T-cell (primary cell): ENCODE measurements at regions not wholly inside any gene's neighbourhood (a gene's known extent, or its start where the extent isn't known, plus 50 kb on each side); places are given as distances from the start of the nearest gene placed in this dataset.
"Not testable (repeated sequence)": the region's sequence is repeated elsewhere in the genome, so short reads cannot be mapped to it uniquely, and the experiment has no call there.

Source experiments
- ATAC-seq, 4 experiments: fragments of 200-7000 bp in 3 of 4; fragments of 150-1000 bp in 1 of 4; cut with Tn5 transposase; replicated peaks in 1 of 4; 1 replicate in 3 of 4; 2 replicates in 1 of 4; pipeline ENCODE4 v1.10.0; 2021; ENCODE audit warnings: moderate library complexity in 3 of 4, mild to moderate bottlenecking in 2 of 4, moderate number of reproducible peaks in 1 of 4
- CTCF ChIA-PET, 2 donors: fragments of 300-600 bp; sonication (Branson Sonifier 250); formaldehyde crosslinking; loops; one replicate each; lab custom pipeline; 2022; ENCODE audit warnings: antibody characterized with exemption in 2 of 2; lab: Charles Lee
- POLR2A ChIA-PET, 2 donors: fragments of 300-600 bp; sonication (Branson Sonifier 250); formaldehyde crosslinking; loops; one replicate each; lab custom pipeline; 2022; ENCODE audit warnings: antibody characterized with exemption in 2 of 2; lab: Charles Lee
- DNase-seq, 35 experiments: peaks; one replicate each; pipeline versions ENCODE4 v3.0.0 to v3.0.0-alpha.2; 2013 to 2023
- H3K27ac ChIP-seq: one replicate; pipeline ENCODE4 v1.5.1; 2013; ENCODE audit warnings: low read length
- H3K27me3 ChIP-seq, 2 experiments: replicated peaks in 1 of 2; 1 replicate in 1 of 2; 2 replicates in 1 of 2; pipeline versions ENCODE4 v1.6.1 to v1.7.0; 2013; ENCODE audit warnings: low read length in 1 of 2, mixed read lengths in 1 of 2; ENCODE audit not compliant: control insufficient read depth in 2 of 2, insufficient read depth in 2 of 2; ENCODE audit errors: extremely low read depth in 1 of 2
- H3K36me3 ChIP-seq, 2 donors: 1 replicate in 1 of 2; 2 replicates in 1 of 2; pipeline versions ENCODE4 v1.6.1 to v1.7.0; 2013; ENCODE audit warnings: low read length in 1 of 2; ENCODE audit not compliant: control insufficient read depth in 2 of 2, insufficient read depth in 1 of 2; ENCODE audit errors: extremely low read depth in 1 of 2
- H3K4me1 ChIP-seq, 2 experiments: 1 replicate in 1 of 2; 2 replicates in 1 of 2; pipeline versions ENCODE4 v1.6.1 to v1.7.0; 2013; ENCODE audit warnings: low read length in 2 of 2, mixed read lengths in 1 of 2; ENCODE audit not compliant: insufficient read depth in 2 of 2, control insufficient read depth in 1 of 2; ENCODE audit errors: extremely low read depth in 1 of 2
- H3K4me3 ChIP-seq, 2 donors: 1 replicate in 1 of 2; 2 replicates in 1 of 2; pipeline versions ENCODE4 v1.5.1 to v1.7.0; 2013; ENCODE audit warnings: mild to moderate bottlenecking in 2 of 2, low read length in 1 of 2, moderate library complexity in 1 of 2; ENCODE audit not compliant: control insufficient read depth in 1 of 2; ENCODE audit errors: extremely low read depth in 1 of 2
- H3K9me3 ChIP-seq: 2 replicates; pipeline ENCODE4 v1.7.0; 2013
- H3K27ac Mint-ChIP-seq, 2 donors: one replicate each; pipeline ENCODE4 v1.8.0; 2020 to 2021; ENCODE audit warnings: mild to moderate bottlenecking in 2 of 2, mixed read lengths in 2 of 2
- H3K27me3 Mint-ChIP-seq, 2 donors: one replicate each; pipeline ENCODE4 v1.8.0; 2021 to 2022; ENCODE audit warnings: mixed read lengths in 2 of 2
- H3K36me3 Mint-ChIP-seq: one replicate; pipeline ENCODE4 v1.8.0; 2021; ENCODE audit warnings: mixed read lengths
- H3K4me1 Mint-ChIP-seq, 3 donors: one replicate each; pipeline ENCODE4 v1.8.0; 2020 to 2022; ENCODE audit warnings: mixed read lengths in 3 of 3, mild to moderate bottlenecking in 1 of 3
- H3K4me3 Mint-ChIP-seq, 3 donors: one replicate each; pipeline ENCODE4 v1.8.0; 2020 to 2022; ENCODE audit warnings: mild to moderate bottlenecking in 3 of 3, mixed read lengths in 3 of 3, moderate library complexity in 3 of 3
- H3K9me3 Mint-ChIP-seq, 3 donors: one replicate each; pipeline ENCODE4 v1.8.0; 2020 to 2022; ENCODE audit warnings: mixed read lengths in 3 of 3
- WGBS: methylation state at CpG from one replicate; pipeline ENCODE4 v1.1.5; 2013; ENCODE audit warnings: missing lambda C conversion rate; ENCODE audit not compliant: insufficient coverage; 5-methylcytosine and 5-hydroxymethylcytosine counted together

DNA sequence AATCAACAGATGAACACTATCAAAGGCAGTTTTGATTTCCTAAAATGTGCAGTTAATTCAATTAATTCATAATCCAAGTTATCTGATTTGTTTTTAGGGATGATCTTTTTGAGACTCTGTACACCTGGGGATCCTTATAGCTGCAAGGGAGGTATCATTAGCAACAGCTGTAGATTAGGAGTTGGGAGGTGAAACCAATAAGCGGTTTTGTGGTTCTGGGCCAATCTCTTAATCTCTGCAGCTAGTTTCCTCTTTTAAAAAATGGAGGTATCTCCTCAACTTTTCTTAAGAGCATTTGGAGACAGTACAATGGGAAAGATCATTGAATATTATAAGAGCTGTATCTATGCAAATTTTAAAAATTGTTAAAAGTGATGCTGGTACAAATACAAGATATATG, 126.0 kb downstream of the MC4R start:
- WGBS, result no CpG with 5 or more reads among the region's 1 CpG
- Histone ChIP-seq H3K27ac (no peak overlapping the region), H3K27me3 (no peaks in the 10 kb centered on the region), H3K9me3 (no peaks in the 10 kb centered on the region), H3K36me3 (no peaks in the 10 kb centered on the region), H3K4me3 (no peak overlapping the region), H3K4me1 (no peaks in the 10 kb centered on the region)
- Mint-ChIP-seq H3K27me3 (no peaks in the 10 kb centered on the region), H3K9me3 (peaks cover 0 to 4% (median 0%) of the 10 kb centered on the region in 3 donors), H3K27ac (no peak overlapping the region), H3K4me3 (no peak overlapping the region), H3K4me1 (no peaks in the 10 kb centered on the region), H3K36me3 (no peaks in the 10 kb centered on the region)
- POLR2A ChIA-PET, result no interaction called here
- DNase-seq, result no peak
- ATAC-seq, result no peak
- CTCF ChIA-PET, result no interaction called here

DNA sequence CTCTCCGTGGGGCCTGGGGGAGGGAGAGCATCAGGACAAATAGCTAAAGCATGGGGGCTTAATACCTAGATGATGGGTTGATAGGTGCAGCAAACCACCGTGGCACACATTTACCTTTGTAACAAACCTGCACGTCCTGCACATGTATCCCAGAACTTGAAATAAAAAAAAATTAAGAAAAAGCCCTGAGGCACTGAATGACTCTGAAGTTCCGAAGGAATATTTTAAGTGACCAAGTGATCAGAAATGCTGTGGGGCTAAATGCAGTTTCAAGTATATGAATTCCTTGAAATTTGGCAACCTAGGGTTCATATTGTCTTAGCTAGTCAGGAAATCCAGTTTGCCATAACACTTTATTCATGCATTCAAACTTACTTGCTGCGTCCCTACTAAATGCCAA, 127.5 kb downstream of the MC4R start:
- Mint-ChIP-seq H3K4me3 (no peak overlapping the region), H3K27ac (no peak overlapping the region), H3K27me3 (no peaks in the 10 kb centered on the region), H3K36me3 (no peaks in the 10 kb centered on the region), H3K9me3 (peaks cover 0 to 4% (median 0%) of the 10 kb centered on the region in 3 donors), H3K4me1 (no peaks in the 10 kb centered on the region)
- no peak for DNase-seq
- ChIA-PET CTCF (no interaction called here), POLR2A (no interaction called here)
- H3K36me3 ChIP-seq, result no peaks in the 10 kb centered on the region
- H3K4me3 ChIP-seq, result no peak overlapping the region
- no peaks in the 10 kb centered on the region for H3K4me1 ChIP-seq
- no peak for ATAC-seq
- H3K9me3 ChIP-seq, result no peaks in the 10 kb centered on the region
- H3K27ac ChIP-seq, result no peak overlapping the region
- H3K27me3 ChIP-seq, result no peaks in the 10 kb centered on the region
- 100% methylated on average over 2 of the region's 5 CpGs for WGBS

DNA sequence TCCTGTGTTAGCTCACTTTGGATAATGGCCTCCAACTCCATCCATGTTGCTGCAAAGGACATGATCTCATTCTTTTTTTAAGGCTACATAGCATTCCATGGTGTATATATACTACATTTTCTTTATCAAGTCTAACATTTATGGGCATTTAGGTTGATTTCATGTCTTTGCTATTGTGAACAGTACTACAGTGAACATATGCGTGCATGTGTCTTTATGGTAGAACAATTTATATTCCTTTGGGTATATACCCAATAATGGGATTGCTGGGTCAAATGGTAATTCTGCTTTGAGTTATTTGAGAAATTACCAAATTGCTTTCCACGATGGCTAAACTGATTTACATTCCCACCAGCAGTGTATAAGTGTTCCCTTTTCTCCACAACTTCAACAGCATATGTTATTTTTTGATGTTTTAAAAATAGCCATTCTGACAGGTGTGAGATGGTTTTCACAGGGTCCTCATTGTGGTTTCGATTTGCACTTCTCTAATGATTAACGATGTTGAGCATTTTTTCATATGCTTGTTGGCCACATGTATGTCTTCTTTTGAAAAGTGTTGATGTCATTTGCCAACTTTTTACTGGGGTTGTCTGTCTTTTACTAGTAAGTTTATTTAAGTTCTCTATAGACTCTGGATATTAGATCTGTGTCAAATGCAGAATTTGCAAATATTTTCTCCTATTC, 133.4 kb downstream of the MC4R start:
- ATAC-seq, H3K27ac Mint-ChIP-seq, H3K27me3 ChIP-seq, CTCF ChIA-PET, H3K4me1 Mint-ChIP-seq, H3K4me3 ChIP-seq, H3K9me3 ChIP-seq, H3K27me3 Mint-ChIP-seq, H3K9me3 Mint-ChIP-seq, H3K27ac ChIP-seq, DNase-seq, POLR2A ChIA-PET, H3K4me1 ChIP-seq, H3K36me3 ChIP-seq, H3K4me3 Mint-ChIP-seq, H3K36me3 Mint-ChIP-seq: not testable (repeated sequence)
- 63% methylated on average over 3 of the region's 4 CpGs for WGBS

DNA sequence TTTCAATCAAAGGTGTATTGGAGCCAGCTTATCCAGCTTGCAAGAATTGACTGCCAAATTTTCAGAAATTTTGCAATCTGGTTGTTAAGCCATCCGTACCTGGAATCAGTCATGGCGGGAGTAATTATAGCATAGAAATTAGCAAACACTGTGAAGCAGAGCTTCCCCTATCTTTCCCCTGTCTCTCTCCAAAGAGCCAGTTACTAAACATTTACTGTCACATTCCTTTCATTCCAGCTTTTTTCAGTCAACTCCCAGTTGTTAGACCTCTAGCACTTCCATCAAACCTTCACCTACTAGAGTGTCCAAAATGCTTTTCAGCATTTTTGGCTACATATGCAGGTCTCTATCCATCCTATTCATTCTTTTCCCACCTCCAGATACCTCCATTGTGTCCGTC, 137.4 kb downstream of the MC4R start:
- ATAC-seq, result no peak
- H3K27ac ChIP-seq, result no peak overlapping the region
- no peaks in the 10 kb centered on the region for H3K9me3 ChIP-seq
- no peak overlapping the region for H3K27ac Mint-ChIP-seq
- H3K9me3 Mint-ChIP-seq, result no peaks in the 10 kb centered on the region
- H3K4me3 ChIP-seq, result no peak overlapping the region
- CTCF ChIA-PET, result no interaction called here
- 67% methylated on average over 1 of the region's 3 CpGs for WGBS
- H3K4me1 ChIP-seq, result no peaks in the 10 kb centered on the region
- H3K36me3 ChIP-seq, result no peaks in the 10 kb centered on the region
- H3K36me3 Mint-ChIP-seq, result no peaks in the 10 kb centered on the region
- no peaks in the 10 kb centered on the region for H3K27me3 Mint-ChIP-seq
- DNase-seq, result no peak
- POLR2A ChIA-PET, result no interaction called here
- H3K4me1 Mint-ChIP-seq, result no peaks in the 10 kb centered on the region
- no peak overlapping the region for H3K4me3 Mint-ChIP-seq
- no peaks in the 10 kb centered on the region for H3K27me3 ChIP-seq

DNA sequence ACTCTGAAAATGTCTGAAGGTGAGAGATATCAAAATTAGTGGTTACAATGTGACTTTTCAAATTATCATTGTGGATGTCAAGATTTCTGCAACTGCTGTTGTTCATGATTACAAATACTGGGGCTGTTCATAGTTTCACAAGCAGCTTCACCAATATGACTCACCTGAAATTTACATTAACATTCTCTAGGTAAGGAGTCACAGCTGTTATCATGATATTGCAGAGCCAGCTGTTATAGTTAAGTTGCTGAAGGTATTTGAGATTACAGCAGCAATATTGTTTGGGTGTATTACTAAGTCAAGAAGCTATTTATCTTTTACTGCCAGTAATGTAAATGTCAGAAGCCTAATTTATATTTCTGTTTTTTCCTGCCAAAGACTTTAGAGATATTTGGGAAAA, 140.0 kb downstream of the MC4R start:
- H3K27ac ChIP-seq, result no peak overlapping the region
- Mint-ChIP-seq H3K4me1 (no peaks in the 10 kb centered on the region), H3K27ac (no peak overlapping the region), H3K36me3 (no peaks in the 10 kb centered on the region), H3K9me3 (no peaks in the 10 kb centered on the region), H3K4me3 (no peak overlapping the region), H3K27me3 (no peaks in the 10 kb centered on the region)
- POLR2A ChIA-PET, result no interaction called here
- CTCF ChIA-PET, result no interaction called here
- no peaks in the 10 kb centered on the region for H3K9me3 ChIP-seq
- H3K4me3 ChIP-seq, result no peak overlapping the region
- no peaks in the 10 kb centered on the region for H3K36me3 ChIP-seq
- no peaks in the 10 kb centered on the region for H3K27me3 ChIP-seq
- H3K4me1 ChIP-seq, result no peaks in the 10 kb centered on the region
- DNase-seq (no peak), ATAC-seq (no peak)

DNA sequence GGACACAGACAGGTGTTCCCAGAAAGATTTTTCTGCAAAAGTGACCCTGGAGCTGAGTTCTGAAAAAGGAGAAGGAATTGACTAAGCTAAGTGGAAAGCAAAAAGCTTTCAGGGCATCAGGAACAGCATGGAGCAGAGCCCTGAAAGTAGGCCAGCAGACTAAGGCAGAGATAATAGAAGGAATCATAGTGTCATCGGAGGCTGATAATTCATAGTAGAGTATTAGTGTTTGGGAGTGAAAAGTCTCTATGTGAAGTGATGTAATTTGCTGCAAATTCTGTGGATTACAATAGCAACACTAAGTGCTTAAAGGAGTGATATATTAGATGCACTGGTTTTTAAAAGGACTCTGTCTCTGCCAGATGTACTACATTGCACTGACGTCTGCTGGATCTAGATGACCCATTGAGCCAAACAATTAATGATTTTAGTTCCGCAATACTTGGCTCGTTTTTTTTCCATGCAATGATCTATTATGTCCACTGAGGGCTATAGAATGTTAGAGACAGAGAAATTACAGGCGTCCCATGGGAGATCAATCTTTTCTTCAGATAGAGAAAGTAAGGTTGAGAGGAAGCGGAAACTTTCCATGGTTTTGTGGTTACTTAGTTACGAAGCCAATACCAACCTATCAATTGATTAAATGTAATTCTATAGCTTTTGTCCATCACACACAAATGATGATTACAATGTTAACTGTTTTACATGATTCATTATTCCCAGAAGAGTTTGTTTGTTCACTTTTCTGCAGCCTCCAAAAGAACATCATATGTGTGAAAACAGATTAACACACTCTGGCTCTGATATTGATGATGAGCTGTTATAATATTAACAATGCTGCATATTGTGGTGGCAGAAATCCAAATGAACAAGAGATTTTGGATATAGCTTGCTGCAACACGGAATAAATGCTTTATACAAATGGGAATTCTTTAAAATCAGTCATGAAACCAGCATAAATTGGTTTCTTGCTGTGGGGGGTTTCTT, 143.7 kb downstream of the MC4R start:
- no peaks in the 10 kb centered on the region for H3K9me3 ChIP-seq
- no peak overlapping the region for H3K27ac ChIP-seq
- DNase-seq (no peak), ATAC-seq (no peak)
- no peaks in the 10 kb centered on the region for H3K4me1 ChIP-seq
- Mint-ChIP-seq H3K9me3 (peaks cover 5 to 13% (median 10%) of the 10 kb centered on the region in 3 donors), H3K27me3 (no peaks in the 10 kb centered on the region), H3K27ac (no peak overlapping the region), H3K36me3 (no peaks in the 10 kb centered on the region), H3K4me3 (no peak overlapping the region), H3K4me1 (no peaks in the 10 kb centered on the region)
- ChIA-PET POLR2A (no interaction called here), CTCF (no interaction called here)
- H3K27me3 ChIP-seq, result no peaks in the 10 kb centered on the region
- no peak overlapping the region for H3K4me3 ChIP-seq
- WGBS, result 77% methylated on average over 5 of the region's 8 CpGs
- no peaks in the 10 kb centered on the region for H3K36me3 ChIP-seq
